Lung (tissue), 11 donors: ENCODE measurements at regions not wholly inside any gene's neighbourhood (a gene's known extent, or its start where the extent isn't known, plus 50 kb on each side); places are given as distances from the start of the nearest gene placed in this dataset.

Experiments
- ATAC-seq: fragments of 200-7000 bp; cut with Tn5 transposase; one replicate; pipeline ENCODE4 v1.9.1; 2020; ENCODE audit warnings: moderate number of reproducible peaks; ENCODE audit not compliant: insufficient read depth, low FRiP score
- DNase-seq, 3 donors: peaks; one replicate each; pipeline ENCODE4 v3.0.0-alpha.2; 2013 to 2017
- H3K27ac ChIP-seq, 2 donors: one replicate each; pipeline ENCODE4 v1.5.1; 2013; ENCODE audit warnings: mild to moderate bottlenecking in 2 of 2, moderate library complexity in 2 of 2, control low read depth in 1 of 2, inconsistent platforms in 1 of 2, low read depth in 1 of 2, low read length in 1 of 2
- H3K27me3 ChIP-seq, 3 donors: one replicate each; pipeline ENCODE4 v1.5.1; 2013; ENCODE audit warnings: low read length in 2 of 3; ENCODE audit not compliant: control insufficient read depth in 3 of 3, insufficient read depth in 3 of 3
- H3K36me3 ChIP-seq, 4 donors: one replicate each; pipeline ENCODE4 v1.5.1; 2013; ENCODE audit warnings: low read length in 4 of 4, mild to moderate bottlenecking in 1 of 4, moderate library complexity in 1 of 4; ENCODE audit not compliant: control insufficient read depth in 4 of 4, insufficient read depth in 4 of 4
- H3K4me1 ChIP-seq, 5 donors: one replicate each; pipeline ENCODE4 v1.5.1; 2013; ENCODE audit warnings: low read length in 5 of 5, mild to moderate bottlenecking in 2 of 5, moderate library complexity in 1 of 5; ENCODE audit not compliant: control insufficient read depth in 5 of 5, insufficient read depth in 5 of 5
- H3K4me3 ChIP-seq: one replicate; pipeline ENCODE4 v1.5.1; 2013; ENCODE audit warnings: mild to moderate bottlenecking, control low read depth, moderate library complexity
- H3K9ac ChIP-seq, 2 donors: one replicate each; pipeline ENCODE4 v1.5.1; 2013; ENCODE audit warnings: low read length in 2 of 2, control low read depth in 1 of 2; ENCODE audit not compliant: insufficient read depth in 1 of 2
- H3K9me3 ChIP-seq, 4 donors: one replicate each; pipeline ENCODE4 v1.5.1; 2013; ENCODE audit warnings: low read length in 3 of 4, mild to moderate bottlenecking in 1 of 4, moderate library complexity in 1 of 4; ENCODE audit not compliant: control insufficient read depth in 4 of 4, insufficient read depth in 3 of 4
- WGBS, 2 donors: extraction: QIAGEN DNeasy Blood & Tissue Kit; methylation state at CpG; one replicate each; pipeline ENCODE4 v1.1.7; 2013; 5-methylcytosine and 5-hydroxymethylcytosine counted together
- TF ChIP-seq, protein P1 (sequence below): IDR thresholded peaks from 2 replicates; pipeline ENCODE4 v1.5.1; 2012; ENCODE audit warnings: mild to moderate bottlenecking; ENCODE audit errors: control extremely low read depth, extremely low read depth
- donor health status: control.
- donor health status: control.
- donor health status: Bipolar disorder and iron deficiency.
- donor health status: healthy.
- donor health status: DM: yes; HTN: yes; CAD: no.

DNA sequence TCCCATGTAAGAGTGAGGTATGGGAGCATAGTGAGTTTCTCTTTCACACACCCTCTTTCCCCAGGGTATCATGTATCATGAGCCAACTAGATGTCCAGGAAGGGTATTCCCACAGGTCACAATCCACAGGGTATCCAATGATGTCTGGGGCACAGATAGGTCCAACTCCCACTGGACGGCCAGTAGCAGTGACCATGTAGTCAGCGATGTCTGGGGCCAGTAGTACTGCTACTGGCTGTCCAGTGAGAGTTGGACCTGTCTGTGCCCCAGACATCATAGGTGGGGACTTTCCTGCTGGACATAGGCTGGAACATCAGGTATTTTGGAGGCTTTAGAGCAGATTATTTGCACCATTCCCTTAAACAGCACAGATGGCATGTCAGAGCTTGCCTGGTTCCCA, 352.6 kb upstream of the SGCD start:
- no peak overlapping the region for H3K4me3 ChIP-seq
- H3K4me1 ChIP-seq: no peaks in the 10 kb centered on the region
- no peak for ATAC-seq
- H3K27ac ChIP-seq: no peak overlapping the region
- TF ChIP-seq, protein P1, sequence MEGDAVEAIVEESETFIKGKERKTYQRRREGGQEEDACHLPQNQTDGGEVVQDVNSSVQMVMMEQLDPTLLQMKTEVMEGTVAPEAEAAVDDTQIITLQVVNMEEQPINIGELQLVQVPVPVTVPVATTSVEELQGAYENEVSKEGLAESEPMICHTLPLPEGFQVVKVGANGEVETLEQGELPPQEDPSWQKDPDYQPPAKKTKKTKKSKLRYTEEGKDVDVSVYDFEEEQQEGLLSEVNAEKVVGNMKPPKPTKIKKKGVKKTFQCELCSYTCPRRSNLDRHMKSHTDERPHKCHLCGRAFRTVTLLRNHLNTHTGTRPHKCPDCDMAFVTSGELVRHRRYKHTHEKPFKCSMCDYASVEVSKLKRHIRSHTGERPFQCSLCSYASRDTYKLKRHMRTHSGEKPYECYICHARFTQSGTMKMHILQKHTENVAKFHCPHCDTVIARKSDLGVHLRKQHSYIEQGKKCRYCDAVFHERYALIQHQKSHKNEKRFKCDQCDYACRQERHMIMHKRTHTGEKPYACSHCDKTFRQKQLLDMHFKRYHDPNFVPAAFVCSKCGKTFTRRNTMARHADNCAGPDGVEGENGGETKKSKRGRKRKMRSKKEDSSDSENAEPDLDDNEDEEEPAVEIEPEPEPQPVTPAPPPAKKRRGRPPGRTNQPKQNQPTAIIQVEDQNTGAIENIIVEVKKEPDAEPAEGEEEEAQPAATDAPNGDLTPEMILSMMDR: no peak
- no peaks in the 10 kb centered on the region for H3K27me3 ChIP-seq
- 94 to 95% methylated on average over 2 of the region's 2 CpGs for WGBS, 2 donors
- no peaks in the 10 kb centered on the region for H3K9me3 ChIP-seq
- DNase-seq: no peak
- H3K36me3 ChIP-seq: no peaks in the 10 kb centered on the region
- H3K9ac ChIP-seq: no peak overlapping the region

DNA sequence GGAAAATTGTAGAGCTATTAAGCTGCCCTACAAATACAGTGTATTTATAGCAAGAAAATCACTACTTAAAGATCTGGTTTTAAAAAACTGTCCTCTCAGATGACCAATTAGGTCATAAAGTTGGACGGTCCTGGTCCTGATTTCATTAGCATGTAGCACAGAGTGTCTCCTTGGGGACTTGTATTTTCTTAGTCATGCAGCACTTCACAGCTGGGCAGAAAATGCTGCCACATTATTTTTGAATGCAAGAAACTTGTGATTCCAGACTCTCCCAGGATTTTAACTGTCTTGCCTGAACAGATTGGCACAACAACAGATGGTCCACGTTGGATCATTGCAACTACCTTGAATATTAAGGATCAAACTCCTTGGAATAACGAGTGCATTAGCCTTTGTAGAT, 348.1 kb upstream of the SGCD start:
- Histone ChIP-seq H3K9ac (no peak overlapping the region), H3K27ac (no peak overlapping the region), H3K9me3 (no peaks in the 10 kb centered on the region), H3K4me3 (no peak overlapping the region), H3K36me3 (no peaks in the 10 kb centered on the region), H3K27me3 (no peaks in the 10 kb centered on the region), H3K4me1 (no peaks in the 10 kb centered on the region)
- 72 to 80% methylated on average over 3 of the region's 3 CpGs for WGBS, 2 donors
- no peak for DNase-seq
- TF ChIP-seq, protein P1: no peak
- ATAC-seq: no peak

DNA sequence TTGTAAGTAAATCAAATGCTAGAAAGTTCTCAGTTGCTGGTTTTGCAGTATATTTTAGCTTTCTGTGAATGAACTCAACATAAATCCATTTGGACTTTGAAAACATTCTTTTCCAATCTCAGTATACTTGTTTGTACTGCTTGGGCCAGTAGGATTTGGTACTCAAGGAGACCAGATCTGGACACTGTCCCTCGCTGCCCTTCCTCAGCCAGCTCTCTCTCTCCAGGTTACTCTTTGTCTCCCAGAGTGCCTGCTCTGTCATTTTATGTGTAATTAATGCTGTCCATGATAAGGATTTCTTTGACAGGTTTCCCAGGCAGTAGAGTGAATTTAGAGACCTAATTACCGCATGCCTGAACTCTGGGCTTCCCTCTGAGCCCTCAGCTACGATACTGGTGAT, 344.6 kb upstream of the SGCD start:
- no peak for ATAC-seq
- Histone ChIP-seq H3K27ac (peak overlapping the region in 1 of 2 donors; percentile 41), H3K36me3 (no peaks in the 10 kb centered on the region), H3K27me3 (no peaks in the 10 kb centered on the region), H3K4me1 (peaks cover 0 to 2% (median 0%) of the 10 kb centered on the region in 5 donors), H3K4me3 (no peak overlapping the region), H3K9ac (no peak overlapping the region), H3K9me3 (no peaks in the 10 kb centered on the region)
- 54 to 73% methylated on average over 3 of the region's 3 CpGs for WGBS, 2 donors
- TF ChIP-seq, protein P1: no peak
- DNase-seq: no peak

DNA sequence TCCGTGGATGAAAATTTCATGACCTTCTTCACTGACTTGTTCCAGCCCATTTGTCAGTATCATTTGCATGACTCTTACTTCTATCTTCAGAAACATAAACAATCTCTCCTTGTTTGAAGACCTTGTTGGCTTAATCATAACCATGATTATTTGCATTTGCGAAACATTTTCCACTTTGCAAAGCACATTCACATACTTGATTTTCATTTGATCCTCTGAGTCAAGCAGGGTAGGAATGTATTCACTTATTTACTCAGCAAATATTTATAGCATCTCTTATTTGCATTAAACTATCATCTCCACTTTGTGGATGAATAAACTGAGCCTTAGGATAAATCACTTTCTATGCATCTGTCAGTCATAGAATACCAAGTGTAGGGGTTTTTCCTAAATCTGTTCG, 343.0 kb upstream of the SGCD start:
- Histone ChIP-seq H3K9me3 (no peaks in the 10 kb centered on the region), H3K4me1 (peaks cover 0 to 5% (median 0%) of the 10 kb centered on the region in 5 donors), H3K9ac (no peak overlapping the region), H3K36me3 (no peaks in the 10 kb centered on the region), H3K4me3 (no peak overlapping the region), H3K27me3 (no peaks in the 10 kb centered on the region), H3K27ac (no peak overlapping the region)
- ATAC-seq (no peak), DNase-seq (no peak)
- 71 to 87% methylated on average over 3 of the region's 3 CpGs for WGBS, 2 donors
- TF ChIP-seq, protein P1: no peak
